PC-9 (cell line): ENCODE measurements at regions not wholly inside any gene's neighbourhood (a gene's known extent, or its start where the extent isn't known, plus 50 kb on each side); places are given as distances from the start of the nearest gene placed in this dataset.

Experiments
- BruUV-seq: library from RNA; stranded (reverse); fragments of 400-500 nt; replicated peaks from 2 replicates; lab custom pipeline; 2021; lab: Mats Ljungman, UMichigan
- CTCF ChIA-PET: fragments of 300-600 bp; sonication (Branson Sonifier 250); formaldehyde crosslinking; loops from one replicate; lab custom pipeline; 2022; ENCODE audit warnings: antibody characterized with exemption; lab: Charles Lee
- POLR2A ChIA-PET: fragments of 300-600 bp; sonication (Branson Sonifier 250); formaldehyde crosslinking; loops from one replicate; lab custom pipeline; 2022; ENCODE audit warnings: antibody characterized with exemption; ENCODE audit not compliant: unreplicated experiment; lab: Charles Lee
- DNase-seq, 2 experiments: peaks; one replicate each; pipeline versions ENCODE4 v3.0.0 to v3.0.0-alpha.2; 2015 to 2022; ENCODE audit warnings: mixed read lengths in 1 of 2
- H2AFZ ChIP-seq: fragments of 200-600 bp; sonication (generic); 2 replicates; pipeline ENCODE4 v1.8.1; 2017; ENCODE audit warnings: antibody characterized with exemption
- H3F3A ChIP-seq: fragments of 200-600 bp; sonication (generic); 2 replicates; pipeline ENCODE4 v1.8.1; 2017; ENCODE audit warnings: antibody characterized with exemption, mild to moderate bottlenecking, low read depth; ENCODE audit not compliant: insufficient read depth
- H3K27ac ChIP-seq: fragments of 200-600 bp; sonication (generic); 2 replicates; pipeline ENCODE4 v1.6.1; 2016; ENCODE audit warnings: mixed run types
- H3K27me3 ChIP-seq: fragments of 200-600 bp; sonication (generic); 2 replicates; pipeline ENCODE4 v1.6.1; 2016; ENCODE audit warnings: low read depth, mixed run types; ENCODE audit not compliant: insufficient read depth
- H3K36me3 ChIP-seq: fragments of 200-600 bp; sonication (generic); 2 replicates; pipeline ENCODE4 v1.6.1; 2016; ENCODE audit warnings: low read depth, mixed run types
- H3K4me1 ChIP-seq: fragments of 200-600 bp; sonication (generic); replicated peaks from 2 replicates; pipeline ENCODE4 v1.6.1; 2016; ENCODE audit warnings: mixed run types; ENCODE audit not compliant: insufficient read depth
- H3K4me2 ChIP-seq: fragments of 200-600 bp; sonication (generic); 2 replicates; pipeline ENCODE4 v1.6.1; 2017; ENCODE audit warnings: mixed run types
- H3K4me3 ChIP-seq: fragments of 200-600 bp; sonication (generic); 2 replicates; pipeline ENCODE4 v1.6.1; 2016; ENCODE audit warnings: mixed run types
- H3K79me2 ChIP-seq: fragments of 200-600 bp; sonication (generic); 2 replicates; pipeline ENCODE4 v1.6.1; 2017; ENCODE audit warnings: low read depth, mixed run types
- H3K9me2 ChIP-seq: fragments of 200-600 bp; sonication (generic); 2 replicates; pipeline ENCODE4 v1.8.1; 2017; ENCODE audit warnings: mild to moderate bottlenecking; ENCODE audit not compliant: insufficient read depth
- H3K9me3 ChIP-seq: fragments of 200-600 bp; sonication (generic); 2 replicates; pipeline ENCODE4 v1.8.1; 2016; ENCODE audit warnings: low read depth; ENCODE audit not compliant: insufficient read depth
- H4K20me1 ChIP-seq: fragments of 200-600 bp; sonication (generic); 2 replicates; pipeline ENCODE4 v1.8.1; 2017; ENCODE audit not compliant: insufficient read depth
- EZH2 ChIP-seq: fragments of 200-600 bp; sonication (generic); IDR thresholded peaks from 2 replicates; pipeline ENCODE4 v1.8.0; 2017; ENCODE audit warnings: antibody characterized with exemption, low read depth
- intact Hi-C: fragments of 100-400 bp; cut with micrococcal nuclease; formaldehyde crosslinking; loops from one replicate; pipeline ENCODE4 v1.10.0; 2022; ENCODE audit not compliant: unreplicated experiment
- TF ChIP-seq, protein P1 (sequence below): fragments of 200-600 bp; sonication (generic); conservative IDR thresholded peaks from 2 replicates; pipeline ENCODE4 v1.6.1; 2017; ENCODE audit warnings: mixed run types, antibody characterized with exemption, mild to moderate bottlenecking, moderate library complexity

DNA sequence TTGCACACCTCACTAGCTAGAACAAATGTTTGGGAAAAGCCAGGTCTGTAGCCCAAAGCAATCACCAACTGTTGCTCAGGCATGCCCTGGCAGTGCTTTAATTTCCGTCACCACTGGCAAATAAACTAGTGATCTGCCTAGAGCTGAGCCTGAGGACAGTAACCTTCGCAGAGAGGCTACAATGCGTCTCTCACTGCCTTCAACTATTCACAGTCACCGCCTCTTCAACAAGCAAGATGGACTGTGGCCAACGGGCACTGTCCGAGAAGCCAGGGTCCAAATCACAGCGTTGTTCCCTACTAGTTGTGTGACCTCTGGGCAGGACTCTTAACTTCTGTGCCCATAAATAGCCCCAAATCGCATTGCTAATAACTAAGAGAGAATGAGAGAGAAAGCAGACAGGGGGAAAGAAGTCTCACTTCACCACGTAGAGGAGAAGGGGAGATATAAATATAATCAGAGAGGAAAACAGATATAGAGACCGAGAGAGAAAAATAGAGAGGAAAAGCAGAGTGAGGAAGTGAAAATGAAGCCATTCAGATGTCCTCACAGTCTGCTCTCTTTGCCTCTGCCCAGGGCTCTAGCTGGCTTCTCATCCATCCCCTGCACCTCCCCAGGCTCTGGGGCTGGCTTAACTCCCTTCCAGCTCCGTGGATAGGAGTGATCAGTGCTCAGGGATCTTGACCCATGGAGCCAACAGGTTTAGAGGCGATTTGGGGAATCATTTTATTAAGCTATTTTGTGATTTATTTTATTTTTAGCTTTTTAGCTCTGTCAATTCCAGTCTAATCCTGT, 157.9 kb downstream of the ZDHHC21 start:
- Histone ChIP-seq H3K27me3 (no peaks in the 10 kb centered on the region), H3K4me2 (no peak overlapping the region), H4K20me1 (no peaks in the 10 kb centered on the region), H3K4me3 (no peak overlapping the region), H3K4me1 (no peaks in the 10 kb centered on the region), H3F3A (no peaks in the 10 kb centered on the region), H3K9me3 (no peaks in the 10 kb centered on the region), H3K9me2 (no peaks in the 10 kb centered on the region), H2AFZ (no peak overlapping the region), H3K79me2 (no peaks in the 10 kb centered on the region), H3K27ac (no peak overlapping the region), H3K36me3 (no peaks in the 10 kb centered on the region)
- DNase-seq, result no peak
- POLR2A ChIA-PET, result no interaction called here
- CTCF ChIA-PET, result no interaction called here
- no TSS peak for BruUV-seq
- intact Hi-C loops, result no loop called here
- TF ChIP-seq EZH2, result no peak
- TF ChIP-seq, protein P1, sequence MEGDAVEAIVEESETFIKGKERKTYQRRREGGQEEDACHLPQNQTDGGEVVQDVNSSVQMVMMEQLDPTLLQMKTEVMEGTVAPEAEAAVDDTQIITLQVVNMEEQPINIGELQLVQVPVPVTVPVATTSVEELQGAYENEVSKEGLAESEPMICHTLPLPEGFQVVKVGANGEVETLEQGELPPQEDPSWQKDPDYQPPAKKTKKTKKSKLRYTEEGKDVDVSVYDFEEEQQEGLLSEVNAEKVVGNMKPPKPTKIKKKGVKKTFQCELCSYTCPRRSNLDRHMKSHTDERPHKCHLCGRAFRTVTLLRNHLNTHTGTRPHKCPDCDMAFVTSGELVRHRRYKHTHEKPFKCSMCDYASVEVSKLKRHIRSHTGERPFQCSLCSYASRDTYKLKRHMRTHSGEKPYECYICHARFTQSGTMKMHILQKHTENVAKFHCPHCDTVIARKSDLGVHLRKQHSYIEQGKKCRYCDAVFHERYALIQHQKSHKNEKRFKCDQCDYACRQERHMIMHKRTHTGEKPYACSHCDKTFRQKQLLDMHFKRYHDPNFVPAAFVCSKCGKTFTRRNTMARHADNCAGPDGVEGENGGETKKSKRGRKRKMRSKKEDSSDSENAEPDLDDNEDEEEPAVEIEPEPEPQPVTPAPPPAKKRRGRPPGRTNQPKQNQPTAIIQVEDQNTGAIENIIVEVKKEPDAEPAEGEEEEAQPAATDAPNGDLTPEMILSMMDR, result no peak

DNA sequence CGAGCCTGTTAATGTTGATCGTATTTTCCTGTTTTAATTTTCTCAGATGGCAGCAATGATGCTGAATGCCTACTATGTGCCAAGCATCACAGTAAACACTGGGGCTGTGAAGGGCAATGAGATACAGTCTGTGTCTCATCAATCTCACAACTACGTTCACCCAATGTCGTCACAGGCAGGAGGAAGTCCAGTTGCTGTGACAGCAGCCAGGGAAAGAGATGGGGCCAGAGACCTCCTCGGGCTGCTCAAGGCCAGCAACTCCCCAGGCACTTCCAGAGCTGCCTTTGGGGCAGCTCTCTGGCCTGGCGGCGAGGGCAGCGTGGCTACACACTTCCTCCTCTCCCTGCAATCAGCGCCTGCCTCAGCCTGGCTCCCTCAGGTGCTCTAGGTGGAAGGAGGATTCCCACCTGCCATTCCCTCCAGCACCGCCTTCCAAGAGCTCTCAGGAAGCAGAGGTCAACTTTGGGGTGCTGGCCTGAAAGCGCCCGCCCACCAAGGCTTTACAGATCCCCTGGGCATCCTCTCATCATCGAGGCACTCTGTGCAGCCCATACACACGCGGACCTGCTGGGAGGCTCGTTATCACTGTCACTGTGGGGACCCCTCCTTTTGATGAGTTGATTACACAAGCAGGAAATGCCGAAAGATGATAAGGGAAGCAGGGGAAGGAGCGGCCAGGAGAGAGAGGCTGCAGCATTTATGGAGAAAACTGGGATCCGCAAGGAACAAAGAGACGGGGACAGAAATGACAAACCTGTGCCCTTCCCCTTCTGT, 159.2 kb downstream of the ZDHHC21 start:
- TF ChIP-seq EZH2, result no peak
- TF ChIP-seq, protein P1, result no peak
- H3K36me3 ChIP-seq, result no peaks in the 10 kb centered on the region
- H3F3A ChIP-seq, result no peaks in the 10 kb centered on the region
- H3K27ac ChIP-seq, result no peak overlapping the region
- H3K27me3 ChIP-seq, result no peaks in the 10 kb centered on the region
- no peaks in the 10 kb centered on the region for H3K4me1 ChIP-seq
- DNase-seq, result no peak
- no peaks in the 10 kb centered on the region for H4K20me1 ChIP-seq
- CTCF ChIA-PET, result no interaction called here
- intact Hi-C loops, result no loop called here
- no peaks in the 10 kb centered on the region for H3K79me2 ChIP-seq
- POLR2A ChIA-PET, result no interaction called here
- H3K9me3 ChIP-seq, result no peaks in the 10 kb centered on the region
- H3K4me2 ChIP-seq, result no peak overlapping the region
- no peak overlapping the region for H3K4me3 ChIP-seq
- no TSS peak for BruUV-seq
- no peaks in the 10 kb centered on the region for H3K9me2 ChIP-seq
- H2AFZ ChIP-seq, result no peak overlapping the region

DNA sequence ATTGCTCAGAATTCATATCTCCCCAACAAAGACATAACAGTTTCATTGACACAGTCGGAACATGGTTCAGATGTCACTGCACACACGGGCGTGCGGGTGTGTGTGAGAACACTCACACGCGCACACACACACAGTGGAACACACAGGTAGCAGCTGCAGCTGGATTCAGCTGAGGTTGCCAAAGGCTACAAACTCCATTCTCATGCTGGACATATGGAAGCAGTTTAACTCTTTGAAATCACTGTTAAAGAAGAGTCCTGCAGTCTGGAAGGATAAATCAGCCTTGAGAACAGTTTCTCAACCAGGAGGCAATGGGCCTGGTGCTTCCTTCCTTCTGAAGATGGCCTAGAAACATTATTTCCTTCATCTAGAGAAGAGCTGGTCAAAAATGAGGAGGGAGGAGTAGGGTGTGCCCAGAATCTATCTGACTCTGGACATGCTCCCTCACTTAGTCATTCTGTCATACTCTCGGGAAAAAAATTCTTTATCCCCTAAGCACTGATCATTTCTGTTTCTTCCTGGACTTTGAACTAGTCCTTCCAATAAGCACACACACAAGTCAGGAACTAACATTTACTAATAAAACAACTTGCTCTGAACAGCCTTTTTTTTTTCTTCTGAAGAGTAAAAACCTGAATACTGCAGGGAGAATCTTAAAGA, 160.6 kb downstream of the ZDHHC21 start:
- intact Hi-C loops, result no loop called here
- no peak overlapping the region for H3K4me3 ChIP-seq
- H3K36me3 ChIP-seq, result no peaks in the 10 kb centered on the region
- POLR2A ChIA-PET, result interaction anchor here (0.6 kb wide), 1 partner anchor 96 kb away, joined by 11 read pairs; no protein-coding TSS in a partner anchor
- H3K9me2 ChIP-seq, result no peaks in the 10 kb centered on the region
- H2AFZ ChIP-seq, result no peak overlapping the region
- TF ChIP-seq, protein P1, result no peak
- no peak for TF ChIP-seq EZH2
- H3K27me3 ChIP-seq, result no peaks in the 10 kb centered on the region
- no peaks in the 10 kb centered on the region for H3K4me1 ChIP-seq
- H3K9me3 ChIP-seq, result no peaks in the 10 kb centered on the region
- DNase-seq, result no peak
- H3K79me2 ChIP-seq, result no peaks in the 10 kb centered on the region
- H3K4me2 ChIP-seq, result no peak overlapping the region
- no peaks in the 10 kb centered on the region for H3F3A ChIP-seq
- BruUV-seq, result no TSS peak
- no peak overlapping the region for H3K27ac ChIP-seq
- CTCF ChIA-PET, result no interaction called here
- H4K20me1 ChIP-seq, result no peaks in the 10 kb centered on the region
